GM23338 (cell line): ENCODE measurements at regions not wholly inside any gene's neighbourhood (a gene's known extent, or its start where the extent isn't known, plus 50 kb on each side); places are given as distances from the start of the nearest gene placed in this dataset.

Experiments used
- ATAC-seq: fragments of 200-7000 bp; cut with Tn5 transposase; 3 replicates; pipeline ENCODE4 v1.9.1; 2020
- DNase-seq: peaks from one replicate; pipeline ENCODE4 v3.0.0-alpha.2; 2015; ENCODE audit warnings: low spot score
- H2AFZ ChIP-seq: fragments of 200-600 bp; sonication (generic); 2 replicates; pipeline ENCODE4 v1.8.0; 2016; ENCODE audit warnings: antibody characterized with exemption, mild to moderate bottlenecking, moderate library complexity
- H3F3A ChIP-seq: fragments of 200-600 bp; sonication (generic); replicated peaks from 2 replicates; pipeline ENCODE4 v1.8.0; 2017; ENCODE audit warnings: antibody characterized with exemption, mixed run types, low read depth
- H3K27ac ChIP-seq: fragments of 200-600 bp; sonication (generic); 2 replicates; pipeline ENCODE4 v1.6.1; 2016; ENCODE audit warnings: low read depth
- H3K27me3 ChIP-seq: fragments of 200-600 bp; sonication (generic); 2 replicates; pipeline ENCODE4 v1.8.0; 2016; ENCODE audit warnings: mild to moderate bottlenecking, mixed run types, moderate library complexity; ENCODE audit not compliant: insufficient read depth
- H3K36me3 ChIP-seq: fragments of 200-600 bp; sonication (generic); 2 replicates; pipeline ENCODE4 v1.8.0; 2016; ENCODE audit warnings: mild to moderate bottlenecking; ENCODE audit not compliant: insufficient read depth
- H3K4me1 ChIP-seq: fragments of 200-600 bp; sonication (generic); 2 replicates; pipeline ENCODE4 v1.8.0; 2016; ENCODE audit warnings: mild to moderate bottlenecking, moderate library complexity; ENCODE audit not compliant: insufficient read depth
- H3K4me2 ChIP-seq: fragments of 200-600 bp; sonication (generic); 2 replicates; pipeline ENCODE4 v1.7.1; 2017; ENCODE audit warnings: mixed run types
- H3K4me3 ChIP-seq: fragments of 200-600 bp; sonication (generic); 2 replicates; pipeline ENCODE4 v1.6.1; 2016; ENCODE audit warnings: mixed run types
- H3K79me2 ChIP-seq: fragments of 200-600 bp; sonication (generic); replicated peaks from 2 replicates; pipeline ENCODE4 v1.8.0; 2017; ENCODE audit warnings: mild to moderate bottlenecking; ENCODE audit not compliant: insufficient read depth
- H3K9me2 ChIP-seq: fragments of 200-600 bp; sonication (generic); 2 replicates; pipeline ENCODE4 v1.8.0; 2017; ENCODE audit not compliant: insufficient read depth
- H4K20me1 ChIP-seq: fragments of 200-600 bp; sonication (generic); replicated peaks from 2 replicates; pipeline ENCODE4 v1.8.0; 2017; ENCODE audit warnings: mild to moderate bottlenecking; ENCODE audit not compliant: insufficient read depth
- H3K27ac Mint-ChIP-seq: 2 replicates; pipeline ENCODE4 v1.8.0; 2020; ENCODE audit warnings: inconsistent platforms, mild to moderate bottlenecking, moderate library complexity, mixed read lengths
- H3K27me3 Mint-ChIP-seq: 3 replicates; pipeline ENCODE4 v1.8.0; 2022; ENCODE audit warnings: low read depth, mild to moderate bottlenecking, moderate library complexity, mixed read lengths, inconsistent platforms; ENCODE audit not compliant: insufficient read depth, poor library complexity
- H3K36me3 Mint-ChIP-seq: 3 replicates; pipeline ENCODE4 v1.8.0; 2021; ENCODE audit warnings: low read depth, mild to moderate bottlenecking, inconsistent platforms, moderate library complexity, mixed read lengths
- H3K4me1 Mint-ChIP-seq: 3 replicates; pipeline ENCODE4 v1.8.0; 2020; ENCODE audit warnings: mild to moderate bottlenecking, inconsistent platforms, mixed read lengths
- H3K4me3 Mint-ChIP-seq: 3 replicates; pipeline ENCODE4 v1.8.0; 2021; ENCODE audit warnings: moderate library complexity, mild to moderate bottlenecking, inconsistent platforms, mixed read lengths
- H3K9me3 Mint-ChIP-seq: 3 replicates; pipeline ENCODE4 v1.8.0; 2020; ENCODE audit warnings: moderate library complexity, mild to moderate bottlenecking, inconsistent platforms, mixed read lengths
- CREB1 ChIP-seq: fragments of 250-450 bp; sonication (Bioruptor Pico); IDR thresholded peaks from 2 replicates; pipeline ENCODE4 v1.5.0; 2020; ENCODE audit warnings: low read depth, mild to moderate bottlenecking, moderate library complexity
- ETS1 ChIP-seq: IDR thresholded peaks from 2 replicates; pipeline ENCODE4 v1.6.1; 2016; ENCODE audit warnings: antibody characterized with exemption
- EZH2 ChIP-seq: fragments of 200-600 bp; sonication (generic); IDR thresholded peaks from one replicate; pipeline ENCODE4 v1.8.0; 2017; ENCODE audit warnings: antibody characterized with exemption, mild to moderate bottlenecking, low read depth; ENCODE audit not compliant: unreplicated experiment
- EZH2phosphoT487 ChIP-seq: fragments of 200-600 bp; sonication (generic); IDR thresholded peaks from one replicate; pipeline ENCODE4 v1.8.1; 2018; ENCODE audit warnings: antibody characterized with exemption; ENCODE audit not compliant: unreplicated experiment
- JUNB ChIP-seq: IDR thresholded peaks from one replicate; pipeline ENCODE4 v1.6.1; 2016; ENCODE audit warnings: antibody characterized with exemption; ENCODE audit not compliant: unreplicated experiment
- NANOG ChIP-seq: IDR thresholded peaks from 2 replicates; pipeline ENCODE4 v1.6.1; 2016; ENCODE audit warnings: antibody characterized with exemption, borderline replicate concordance
- POLR2AphosphoS5 ChIP-seq: IDR thresholded peaks from 2 replicates; pipeline ENCODE4 v1.6.1; 2016; ENCODE audit warnings: antibody characterized with exemption, low read depth
- REST ChIP-seq: IDR thresholded peaks from one replicate; pipeline ENCODE4 v1.6.1; 2018; ENCODE audit warnings: antibody characterized with exemption; ENCODE audit not compliant: unreplicated experiment
- STAT1 ChIP-seq: IDR thresholded peaks from one replicate; pipeline ENCODE4 v1.6.1; 2016; ENCODE audit warnings: antibody characterized with exemption; ENCODE audit not compliant: unreplicated experiment
- ZNF114 ChIP-seq: fragments of 250-450 bp; sonication (Bioruptor Pico); IDR thresholded peaks from 2 replicates; pipeline ENCODE4 v1.5.0; 2020; ENCODE audit warnings: mild to moderate bottlenecking, moderate library complexity
- ZNF331 ChIP-seq: fragments of 250-450 bp; sonication (Bioruptor Pico); IDR thresholded peaks from 2 replicates; pipeline ENCODE4 v1.5.0; 2020; ENCODE audit warnings: low read depth, mild to moderate bottlenecking, moderate library complexity
- ZNF462 ChIP-seq: fragments of 250-450 bp; sonication (Bioruptor Pico); IDR thresholded peaks from 2 replicates; pipeline ENCODE4 v1.5.0; 2020; ENCODE audit warnings: mild to moderate bottlenecking, moderate library complexity
- TF ChIP-seq, protein P1 (sequence below), 2 experiments: fragments of 200-600 bp in 1 of 2; sonication (generic) in 1 of 2; conservative IDR thresholded peaks; 2 replicates each; pipeline versions ENCODE4 v1.5.1 to v1.6.1; 2016 to 2017; ENCODE audit warnings: antibody characterized with exemption in 2 of 2, low read depth in 2 of 2, mild to moderate bottlenecking in 2 of 2, moderate library complexity in 1 of 2

DNA sequence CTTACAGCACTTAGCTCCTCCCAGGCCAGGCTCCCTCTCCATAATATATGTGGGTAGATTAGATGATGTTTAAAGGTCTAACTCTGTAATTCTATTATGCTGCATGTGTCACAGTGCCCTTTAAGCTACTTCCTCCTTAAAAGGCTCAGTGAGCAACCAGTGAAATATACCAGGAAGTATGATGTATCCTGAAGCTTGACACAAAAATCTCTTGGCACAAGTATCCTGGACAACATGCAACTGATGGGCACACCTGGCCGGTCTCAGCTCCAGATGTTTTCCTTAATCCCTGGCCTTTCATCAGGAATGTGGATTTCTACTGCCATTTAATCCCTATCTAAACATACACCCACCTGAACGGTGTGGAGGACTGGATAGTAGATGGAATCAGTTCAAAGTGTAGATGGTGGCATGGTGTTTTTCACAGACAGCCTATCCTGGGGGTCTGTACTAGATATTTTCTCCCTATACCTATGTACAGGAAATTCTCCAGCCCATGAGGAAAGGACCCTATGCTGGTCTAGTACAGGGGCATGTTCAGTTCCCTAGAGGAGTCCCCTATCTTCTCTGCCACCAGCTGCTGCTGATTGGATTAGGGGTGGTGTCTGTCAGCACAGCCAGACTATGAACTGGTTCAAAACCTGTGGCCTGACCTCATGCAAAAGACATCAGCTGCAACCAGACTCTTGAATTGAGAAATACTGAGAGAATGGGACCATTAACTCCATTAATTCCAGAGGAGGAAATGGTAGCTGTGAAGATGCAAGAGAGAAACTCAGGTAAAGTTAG lies 59.4 kb upstream of the CITED2 start:
- Histone ChIP-seq H4K20me1 (no peaks in the 10 kb centered on the region), H3K27me3 (no peaks in the 10 kb centered on the region), H3K79me2 (no peaks in the 10 kb centered on the region), H3K27ac (no peak overlapping the region), H2AFZ (no peak overlapping the region), H3K4me2 (no peak overlapping the region), H3K4me3 (no peak overlapping the region), H3K9me2 (peaks cover 3% of the 10 kb centered on the region; the same call in 1 of the 2 replicates), H3K36me3 (no peaks in the 10 kb centered on the region), H3F3A (no peaks in the 10 kb centered on the region), H3K4me1 (no peaks in the 10 kb centered on the region)
- H3K27me3 Mint-ChIP-seq = peaks cover 5% of the 10 kb centered on the region
- no peaks in the 10 kb centered on the region for H3K36me3 Mint-ChIP-seq
- peaks cover 4% of the 10 kb centered on the region; the same call in 2 of the 3 replicates for H3K4me1 Mint-ChIP-seq
- H3K9me3 Mint-ChIP-seq = peaks cover 4% of the 10 kb centered on the region; the same call in 1 of the 3 replicates
- no peak for ATAC-seq
- DNase-seq = no peak
- no peak for TF ChIP-seq ZNF114
- TF ChIP-seq NANOG = no peak
- no peak for TF ChIP-seq ETS1
- TF ChIP-seq CREB1 = no peak
- no peak for TF ChIP-seq JUNB
- no peak for TF ChIP-seq ZNF331 (CRISPR knock-in tag)
- no peak for TF ChIP-seq EZH2phosphoT487
- TF ChIP-seq, protein P1, sequence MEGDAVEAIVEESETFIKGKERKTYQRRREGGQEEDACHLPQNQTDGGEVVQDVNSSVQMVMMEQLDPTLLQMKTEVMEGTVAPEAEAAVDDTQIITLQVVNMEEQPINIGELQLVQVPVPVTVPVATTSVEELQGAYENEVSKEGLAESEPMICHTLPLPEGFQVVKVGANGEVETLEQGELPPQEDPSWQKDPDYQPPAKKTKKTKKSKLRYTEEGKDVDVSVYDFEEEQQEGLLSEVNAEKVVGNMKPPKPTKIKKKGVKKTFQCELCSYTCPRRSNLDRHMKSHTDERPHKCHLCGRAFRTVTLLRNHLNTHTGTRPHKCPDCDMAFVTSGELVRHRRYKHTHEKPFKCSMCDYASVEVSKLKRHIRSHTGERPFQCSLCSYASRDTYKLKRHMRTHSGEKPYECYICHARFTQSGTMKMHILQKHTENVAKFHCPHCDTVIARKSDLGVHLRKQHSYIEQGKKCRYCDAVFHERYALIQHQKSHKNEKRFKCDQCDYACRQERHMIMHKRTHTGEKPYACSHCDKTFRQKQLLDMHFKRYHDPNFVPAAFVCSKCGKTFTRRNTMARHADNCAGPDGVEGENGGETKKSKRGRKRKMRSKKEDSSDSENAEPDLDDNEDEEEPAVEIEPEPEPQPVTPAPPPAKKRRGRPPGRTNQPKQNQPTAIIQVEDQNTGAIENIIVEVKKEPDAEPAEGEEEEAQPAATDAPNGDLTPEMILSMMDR (conservative IDR thresholded peaks at IDR 0.05; ENCODE audit: low read depth in 2 of 2) = no peak
- no peak for TF ChIP-seq STAT1
- TF ChIP-seq REST = no peak
- no peak for TF ChIP-seq EZH2
- no peak for TF ChIP-seq POLR2AphosphoS5
- no peak for TF ChIP-seq ZNF462 (CRISPR knock-in tag)
- no peak overlapping the region for H3K4me3 Mint-ChIP-seq
- H3K27ac Mint-ChIP-seq = no peak overlapping the region
